Lung microvascular endothelial cell (primary cell): ENCODE measurements at regions not wholly inside any gene's neighbourhood (a gene's known extent, or its start where the extent isn't known, plus 50 kb on each side); places are given as distances from the start of the nearest gene placed in this dataset.
"Not testable (repeated sequence)": the region's sequence is repeated elsewhere in the genome, so short reads cannot be mapped to it uniquely, and the experiment has no call there.

Experiments used
- DNase-seq, 2 donors: peaks; one replicate each; pipeline versions ENCODE4 v3.0.0 to v3.0.0-alpha.2; 2010; ENCODE audit warnings: low read depth in 2 of 2

- no peak for DNase-seq
These were observed 196.9 kb upstream of the CNTNAP2 start for GRCh38 chr7:145919712-145920111.

GRCh38 chr7:145916776-145917175 is 199.8 kb upstream of the CNTNAP2 start:
- DNase-seq: no peak

GRCh38 chr7:145915679-145916078 is 200.9 kb upstream of the CNTNAP2 start:
- DNase-seq: no peak

- DNase-seq: no peak
These were observed 206.5 kb upstream of the CNTNAP2 start for GRCh38 chr7:145909991-145910513.

GRCh38 chr7:145903658-145904057 is 212.9 kb upstream of the CNTNAP2 start:
- no peak for DNase-seq

- DNase-seq: no peak
These were observed 214.5 kb upstream of the CNTNAP2 start for GRCh38 chr7:145902123-145902522.

- no peak for DNase-seq
These were observed 216.7 kb upstream of the CNTNAP2 start for GRCh38 chr7:145899938-145900337.

- no peak for DNase-seq
These were observed 222.6 kb upstream of the CNTNAP2 start for GRCh38 chr7:145893925-145894535.

GRCh38 chr7:145884716-145885514 is 231.7 kb upstream of the CNTNAP2 start:
- no peak for DNase-seq

GRCh38 chr7:145876376-145876775 is 240.2 kb upstream of the CNTNAP2 start:
- no peak for DNase-seq

GRCh38 chr7:145875267-145875666 is 241.3 kb upstream of the CNTNAP2 start:
- DNase-seq: no peak

- DNase-seq: no peak
These were observed 247.7 kb upstream of the CNTNAP2 start for GRCh38 chr7:145868935-145869334.

GRCh38 chr7:145862212-145862611 is 254.4 kb upstream of the CNTNAP2 start:
- DNase-seq: no peak

GRCh38 chr7:145860809-145861208 is 255.8 kb upstream of the CNTNAP2 start:
- no peak for DNase-seq

GRCh38 chr7:145850636-145851035 is 266.0 kb upstream of the CNTNAP2 start:
- DNase-seq: no peak

GRCh38 chr7:145848691-145849090 is 267.9 kb upstream of the CNTNAP2 start:
- DNase-seq: no peak

GRCh38 chr7:145845345-145845744 is 271.3 kb upstream of the CNTNAP2 start:
- DNase-seq: no peak

- DNase-seq: no peak
These were observed 276.8 kb upstream of the CNTNAP2 start for GRCh38 chr7:145839814-145840213.

GRCh38 chr7:145831616-145832206 is 284.9 kb upstream of the CNTNAP2 start:
- DNase-seq: no peak

GRCh38 chr7:145817687-145818086 is 298.9 kb upstream of the CNTNAP2 start:
- no peak for DNase-seq

- DNase-seq: no peak
These were observed 304.4 kb upstream of the CNTNAP2 start for GRCh38 chr7:145812218-145812617.

GRCh38 chr7:145805496-145805895 is 311.1 kb upstream of the CNTNAP2 start:
- not testable (repeated sequence) for DNase-seq

- no peak for DNase-seq
These were observed 319.1 kb upstream of the CNTNAP2 start for GRCh38 chr7:145797507-145797906.
